Keratinocyte (primary cell): ENCODE measurements at regions not wholly inside any gene's neighbourhood (a gene's known extent, or its start where the extent isn't known, plus 50 kb on each side); places are given as distances from the start of the nearest gene placed in this dataset.

Experiments
- DNase-seq: peaks from one replicate; pipeline ENCODE4 v3.0.0-alpha.2; 2011; ENCODE audit warnings: low read depth, missing footprints, low spot score
- FAIRE-seq: peaks from 2 replicates; lab custom pipeline; 2011; peaks lifted over from hg19 to GRCh38; lab: Jason Lieb, UNC
- H2AFZ ChIP-seq: 2 replicates; pipeline ENCODE4 v1.6.0; 2012; ENCODE audit warnings: low read length, control low read depth, inconsistent platforms; ENCODE audit not compliant: control insufficient read depth
- H3K27ac ChIP-seq: 2 replicates; pipeline ENCODE4 v1.5.1; 2011; ENCODE audit warnings: low read length; ENCODE audit not compliant: control insufficient read depth, insufficient read depth
- H3K27me3 ChIP-seq: 3 replicates; pipeline ENCODE4 v1.6.0; 2011; ENCODE audit warnings: low read length; ENCODE audit not compliant: control insufficient read depth, insufficient read depth; ENCODE audit errors: extremely low read depth
- H3K36me3 ChIP-seq, 2 experiments: 2 replicates in 1 of 2; 3 replicates in 1 of 2; pipeline ENCODE4 v1.5.1; 2011; ENCODE audit warnings: low read length in 2 of 2, mild to moderate bottlenecking in 1 of 2; ENCODE audit not compliant: control insufficient read depth in 2 of 2, insufficient read depth in 2 of 2; ENCODE audit errors: extremely low read depth in 1 of 2
- H3K4me1 ChIP-seq: 3 replicates; pipeline ENCODE4 v1.5.1; 2011; ENCODE audit warnings: low read length; ENCODE audit not compliant: control insufficient read depth, insufficient read depth; ENCODE audit errors: extremely low read depth
- H3K4me2 ChIP-seq: 3 replicates; pipeline ENCODE4 v1.6.0; 2011; ENCODE audit warnings: low read depth, low read length; ENCODE audit not compliant: control insufficient read depth, insufficient read depth; ENCODE audit errors: extremely low read depth
- H3K4me3 ChIP-seq, 3 experiments: fragments of 200-600 bp in 1 of 3; sonication (generic) in 1 of 3; 2 replicates in 2 of 3; 3 replicates in 1 of 3; pipeline ENCODE4 v1.5.1; 2011 to 2016; ENCODE audit warnings: low read length in 3 of 3, mild to moderate bottlenecking in 3 of 3, control low read depth in 2 of 3, inconsistent platforms in 1 of 3, low read depth in 1 of 3, mixed read lengths in 1 of 3, mixed run types in 1 of 3, moderate library complexity in 1 of 3; ENCODE audit not compliant: control insufficient read depth in 2 of 3, insufficient read depth in 2 of 3; ENCODE audit errors: extremely low read depth in 1 of 3
- H3K79me2 ChIP-seq: 2 replicates; pipeline ENCODE4 v1.6.0; 2012; ENCODE audit warnings: low read length; ENCODE audit not compliant: control insufficient read depth, insufficient read depth
- H3K9ac ChIP-seq: 3 replicates; pipeline ENCODE4 v1.6.0; 2011; ENCODE audit warnings: low read length; ENCODE audit not compliant: control insufficient read depth, insufficient read depth; ENCODE audit errors: extremely low read depth
- H3K9me1 ChIP-seq: 3 replicates; pipeline ENCODE4 v1.6.0; 2011; ENCODE audit warnings: low read length; ENCODE audit not compliant: control insufficient read depth, insufficient read depth; ENCODE audit errors: extremely low read depth
- H3K9me3 ChIP-seq: 2 replicates; pipeline ENCODE4 v1.5.1; 2012; ENCODE audit warnings: low read depth, low read length; ENCODE audit not compliant: control insufficient read depth
- H4K20me1 ChIP-seq: 3 replicates; pipeline ENCODE4 v1.6.0; 2011; ENCODE audit warnings: low read length; ENCODE audit not compliant: control insufficient read depth, insufficient read depth; ENCODE audit errors: extremely low read depth
- EZH2 ChIP-seq: IDR thresholded peaks from one replicate; pipeline ENCODE4 v1.6.1; 2012; ENCODE audit warnings: inconsistent platforms, mild to moderate bottlenecking, low read length, moderate library complexity
- dilution Hi-C: fragments of 300-500 bp; cut with MboI; formaldehyde crosslinking; loops from one replicate; pipeline ENCODE4 v1.7.0; 2020; ENCODE audit warnings: low sequenced_read_pairs; ENCODE audit not compliant: extremely low pct_ligation_motif_present
- TF ChIP-seq, protein P1 (sequence below), 3 experiments: IDR thresholded peaks in 1 of 3; conservative IDR thresholded peaks in 1 of 3; optimal IDR thresholded peaks in 1 of 3; 2 replicates in 2 of 3; 3 replicates in 1 of 3; pipeline versions ENCODE3 to v1.5.1; 2011; ENCODE audit warnings: low read length in 3 of 3, mild to moderate bottlenecking in 3 of 3, moderate library complexity in 2 of 3, control low read depth in 1 of 3, inconsistent platforms in 1 of 3; ENCODE audit not compliant: insufficient read depth in 2 of 3; ENCODE audit errors: extremely low read depth in 1 of 3

DNA sequence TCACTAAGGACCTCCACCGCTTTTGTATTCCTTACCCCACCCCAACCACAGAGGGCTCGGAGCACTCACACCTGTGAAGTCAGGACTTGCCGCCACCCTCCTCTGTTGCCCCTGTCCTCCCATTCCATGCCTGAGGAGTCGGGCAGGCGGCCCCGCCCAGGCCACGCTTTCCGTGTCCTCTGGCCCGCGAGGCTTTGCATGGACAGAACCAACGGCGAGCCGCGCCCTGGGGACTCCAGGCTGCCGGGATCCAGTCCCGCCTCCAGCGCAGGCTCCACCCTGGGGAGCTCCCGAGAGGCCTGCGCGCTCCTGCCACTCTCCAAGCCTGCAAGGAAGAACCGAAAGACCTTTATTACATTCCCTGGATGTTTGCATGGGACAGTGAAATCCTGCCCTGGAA is 366.4 kb upstream of the POM121L12 start:
- Histone ChIP-seq H3K4me3 (no peak overlapping the region), H3K27me3 (no peaks in the 10 kb centered on the region), H3K9me1 (no peaks in the 10 kb centered on the region), H3K9me3 (no peaks in the 10 kb centered on the region), H3K4me2 (no peak overlapping the region), H4K20me1 (no peaks in the 10 kb centered on the region), H3K9ac (no peak overlapping the region), H3K27ac (no peak overlapping the region), H3K4me1 (no peaks in the 10 kb centered on the region), H2AFZ (no peak overlapping the region), H3K36me3 (no peaks in the 10 kb centered on the region), H3K79me2 (no peaks in the 10 kb centered on the region)
- dilution Hi-C loops: no loop called here
- FAIRE-seq (no peak), DNase-seq (no peak)
- TF ChIP-seq, protein P1, sequence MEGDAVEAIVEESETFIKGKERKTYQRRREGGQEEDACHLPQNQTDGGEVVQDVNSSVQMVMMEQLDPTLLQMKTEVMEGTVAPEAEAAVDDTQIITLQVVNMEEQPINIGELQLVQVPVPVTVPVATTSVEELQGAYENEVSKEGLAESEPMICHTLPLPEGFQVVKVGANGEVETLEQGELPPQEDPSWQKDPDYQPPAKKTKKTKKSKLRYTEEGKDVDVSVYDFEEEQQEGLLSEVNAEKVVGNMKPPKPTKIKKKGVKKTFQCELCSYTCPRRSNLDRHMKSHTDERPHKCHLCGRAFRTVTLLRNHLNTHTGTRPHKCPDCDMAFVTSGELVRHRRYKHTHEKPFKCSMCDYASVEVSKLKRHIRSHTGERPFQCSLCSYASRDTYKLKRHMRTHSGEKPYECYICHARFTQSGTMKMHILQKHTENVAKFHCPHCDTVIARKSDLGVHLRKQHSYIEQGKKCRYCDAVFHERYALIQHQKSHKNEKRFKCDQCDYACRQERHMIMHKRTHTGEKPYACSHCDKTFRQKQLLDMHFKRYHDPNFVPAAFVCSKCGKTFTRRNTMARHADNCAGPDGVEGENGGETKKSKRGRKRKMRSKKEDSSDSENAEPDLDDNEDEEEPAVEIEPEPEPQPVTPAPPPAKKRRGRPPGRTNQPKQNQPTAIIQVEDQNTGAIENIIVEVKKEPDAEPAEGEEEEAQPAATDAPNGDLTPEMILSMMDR (optimal IDR thresholded peaks at IDR 0.05 in 1 of 3, IDR thresholded peaks at IDR 0.05 in 1 of 3, conservative IDR thresholded peaks at IDR 0.05 in 1 of 3; ENCODE audit: extremely low read depth in 1 of 3, insufficient read depth in 2 of 3, low read length in 3 of 3): no peak
- TF ChIP-seq EZH2: no peak

GRCh38 chr7:52668435-52668834 is 367.0 kb upstream of the POM121L12 start:
- Histone ChIP-seq H3K4me1 (no peaks in the 10 kb centered on the region), H3K36me3 (no peaks in the 10 kb centered on the region), H3K4me2 (no peak overlapping the region), H3K27me3 (no peaks in the 10 kb centered on the region), H3K9me1 (no peaks in the 10 kb centered on the region), H3K9ac (no peak overlapping the region), H3K27ac (no peak overlapping the region), H3K4me3 (no peak overlapping the region), H4K20me1 (no peaks in the 10 kb centered on the region), H3K79me2 (no peaks in the 10 kb centered on the region), H2AFZ (no peak overlapping the region), H3K9me3 (no peaks in the 10 kb centered on the region)
- FAIRE-seq: no peak
- TF ChIP-seq EZH2: no peak
- TF ChIP-seq, protein P1 (optimal IDR thresholded peaks at IDR 0.05 in 1 of 3, IDR thresholded peaks at IDR 0.05 in 1 of 3, conservative IDR thresholded peaks at IDR 0.05 in 1 of 3; ENCODE audit: extremely low read depth in 1 of 3, insufficient read depth in 2 of 3, low read length in 3 of 3): no peak
- DNase-seq: no peak
- dilution Hi-C loops: no loop called here
